OCI-LY3 (cell line): ENCODE measurements at regions not wholly inside any gene's neighbourhood (a gene's known extent, or its start where the extent isn't known, plus 50 kb on each side); places are given as distances from the start of the nearest gene placed in this dataset.

Experiments
- EZH2phosphoT487 ChIP-seq: fragments of 200-600 bp; shearing (Covaris generic); IDR thresholded peaks from 2 replicates; pipeline ENCODE4 v1.6.1; 2018; ENCODE audit warnings: antibody characterized with exemption, mixed run types, low read depth
- TF ChIP-seq, protein P1 (sequence below): fragments of 200-600, 300-600 bp; sonication (generic); IDR thresholded peaks from 2 replicates; pipeline ENCODE4 v1.5.1; 2014; ENCODE audit warnings: antibody characterized with exemption, low read length, low read depth

GRCh38 chr11:81647374-81647773 lies 1086.3 kb downstream of the FAM181B start:
- TF ChIP-seq, protein P1, sequence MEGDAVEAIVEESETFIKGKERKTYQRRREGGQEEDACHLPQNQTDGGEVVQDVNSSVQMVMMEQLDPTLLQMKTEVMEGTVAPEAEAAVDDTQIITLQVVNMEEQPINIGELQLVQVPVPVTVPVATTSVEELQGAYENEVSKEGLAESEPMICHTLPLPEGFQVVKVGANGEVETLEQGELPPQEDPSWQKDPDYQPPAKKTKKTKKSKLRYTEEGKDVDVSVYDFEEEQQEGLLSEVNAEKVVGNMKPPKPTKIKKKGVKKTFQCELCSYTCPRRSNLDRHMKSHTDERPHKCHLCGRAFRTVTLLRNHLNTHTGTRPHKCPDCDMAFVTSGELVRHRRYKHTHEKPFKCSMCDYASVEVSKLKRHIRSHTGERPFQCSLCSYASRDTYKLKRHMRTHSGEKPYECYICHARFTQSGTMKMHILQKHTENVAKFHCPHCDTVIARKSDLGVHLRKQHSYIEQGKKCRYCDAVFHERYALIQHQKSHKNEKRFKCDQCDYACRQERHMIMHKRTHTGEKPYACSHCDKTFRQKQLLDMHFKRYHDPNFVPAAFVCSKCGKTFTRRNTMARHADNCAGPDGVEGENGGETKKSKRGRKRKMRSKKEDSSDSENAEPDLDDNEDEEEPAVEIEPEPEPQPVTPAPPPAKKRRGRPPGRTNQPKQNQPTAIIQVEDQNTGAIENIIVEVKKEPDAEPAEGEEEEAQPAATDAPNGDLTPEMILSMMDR, result no peak
- no peak for TF ChIP-seq EZH2phosphoT487
